Gastrocnemius medialis (tissue), 4 donors: ENCODE measurements at regions not wholly inside any gene's neighbourhood (a gene's known extent, or its start where the extent isn't known, plus 50 kb on each side); places are given as distances from the start of the nearest gene placed in this dataset.

Experiments
- POLR2A ChIP-seq, 2 donors: fragments of 450-650 bp; IDR thresholded peaks; one replicate each; pipeline ENCODE4 v1.6.1; 2017; ENCODE audit warnings: antibody characterized with exemption in 2 of 2, mild to moderate bottlenecking in 2 of 2, moderate library complexity in 2 of 2
- TF ChIP-seq, protein P1 (sequence below), 5 experiments: fragments of 450-650 bp in 3 of 5; fragments of 200-600 bp in 2 of 5; sonication (generic) in 2 of 5; IDR thresholded peaks in 4 of 5; conservative IDR thresholded peaks in 1 of 5; 1 replicate in 4 of 5; 2 replicates in 1 of 5; pipeline ENCODE4 v1.5.1; 2016 to 2019; ENCODE audit warnings: antibody characterized with exemption in 5 of 5, mild to moderate bottlenecking in 3 of 5, moderate library complexity in 3 of 5

- TF ChIP-seq, protein P1, sequence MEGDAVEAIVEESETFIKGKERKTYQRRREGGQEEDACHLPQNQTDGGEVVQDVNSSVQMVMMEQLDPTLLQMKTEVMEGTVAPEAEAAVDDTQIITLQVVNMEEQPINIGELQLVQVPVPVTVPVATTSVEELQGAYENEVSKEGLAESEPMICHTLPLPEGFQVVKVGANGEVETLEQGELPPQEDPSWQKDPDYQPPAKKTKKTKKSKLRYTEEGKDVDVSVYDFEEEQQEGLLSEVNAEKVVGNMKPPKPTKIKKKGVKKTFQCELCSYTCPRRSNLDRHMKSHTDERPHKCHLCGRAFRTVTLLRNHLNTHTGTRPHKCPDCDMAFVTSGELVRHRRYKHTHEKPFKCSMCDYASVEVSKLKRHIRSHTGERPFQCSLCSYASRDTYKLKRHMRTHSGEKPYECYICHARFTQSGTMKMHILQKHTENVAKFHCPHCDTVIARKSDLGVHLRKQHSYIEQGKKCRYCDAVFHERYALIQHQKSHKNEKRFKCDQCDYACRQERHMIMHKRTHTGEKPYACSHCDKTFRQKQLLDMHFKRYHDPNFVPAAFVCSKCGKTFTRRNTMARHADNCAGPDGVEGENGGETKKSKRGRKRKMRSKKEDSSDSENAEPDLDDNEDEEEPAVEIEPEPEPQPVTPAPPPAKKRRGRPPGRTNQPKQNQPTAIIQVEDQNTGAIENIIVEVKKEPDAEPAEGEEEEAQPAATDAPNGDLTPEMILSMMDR (IDR thresholded peaks at IDR 0.05 in 4 of 5, conservative IDR thresholded peaks at IDR 0.05 in 1 of 5), result no peak
- TF ChIP-seq POLR2A (IDR thresholded peaks at IDR 0.05), result no peak
Measured at GRCh38 chr3:101134331-101134730, 141.1 kb upstream of the ABI3BP start.
